C4-2B (cell line): ENCODE measurements at regions not wholly inside any gene's neighbourhood (a gene's known extent, or its start where the extent isn't known, plus 50 kb on each side); places are given as distances from the start of the nearest gene placed in this dataset.

Experiments used
- CTCF ChIP-seq: fragments of 450-650 bp; conservative IDR thresholded peaks from 2 replicates; pipeline ENCODE4 v1.5.1; 2017; ENCODE audit warnings: mild to moderate bottlenecking
- ZFX ChIP-seq: fragments of 450-650 bp; IDR thresholded peaks from 2 replicates; pipeline ENCODE4 v1.6.1; 2017

DNA sequence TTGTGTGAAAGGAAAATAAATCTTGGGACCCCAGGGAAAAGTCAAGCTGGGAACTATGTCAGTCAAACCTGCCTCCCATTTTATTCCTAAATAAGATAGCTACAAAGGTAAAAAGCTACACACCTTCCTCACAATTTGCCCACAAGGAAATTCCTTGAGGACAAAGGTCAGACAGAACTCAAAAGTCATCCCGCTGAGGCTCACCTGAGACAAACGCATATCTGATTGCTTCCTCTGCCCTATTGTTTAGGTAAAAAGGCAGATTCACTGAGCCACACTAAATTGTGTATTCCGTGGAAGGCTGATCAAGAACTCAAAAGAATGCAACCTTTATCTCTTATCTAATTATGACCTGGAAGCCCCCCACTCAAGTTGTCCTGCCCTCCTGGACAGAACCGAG lies 58.7 kb upstream of the MAML3 start:
- TF ChIP-seq CTCF (no peak), ZFX (no peak)
